Panc1 (cell line): ENCODE measurements at regions not wholly inside any gene's neighbourhood (a gene's known extent, or its start where the extent isn't known, plus 50 kb on each side); places are given as distances from the start of the nearest gene placed in this dataset.

Experiments used
- SIN3A ChIP-seq: IDR thresholded peaks from 2 replicates; pipeline ENCODE4 v1.6.1; 2012; ENCODE audit warnings: low read depth, mild to moderate bottlenecking, low read length, moderate library complexity, borderline replicate concordance; ENCODE audit not compliant: insufficient read depth
- TF ChIP-seq, protein P1 (sequence below): fragments of 450-650 bp; IDR thresholded peaks from 2 replicates; pipeline ENCODE4 v1.5.1; 2017; ENCODE audit warnings: mild to moderate bottlenecking

DNA sequence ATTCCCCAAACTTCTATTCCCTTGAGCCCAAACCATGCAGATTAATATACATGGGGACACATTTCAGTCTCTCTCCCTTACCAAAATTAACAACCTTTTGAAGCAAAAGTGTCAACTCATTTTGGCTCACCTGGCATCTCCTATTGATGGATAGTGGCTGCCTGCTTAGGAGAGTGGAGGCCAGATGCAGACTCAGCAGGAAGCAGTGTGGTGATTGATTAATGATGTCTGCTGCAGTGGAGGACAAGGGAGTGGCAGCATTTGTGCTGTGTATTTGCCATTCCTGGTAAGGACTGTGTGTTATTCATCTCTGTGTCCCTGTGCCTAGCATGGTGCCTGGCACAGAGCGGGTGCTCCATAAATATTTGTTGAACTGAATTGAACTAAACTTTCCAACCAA, 590.1 kb downstream of the RAB28 start:
- TF ChIP-seq, protein P1, sequence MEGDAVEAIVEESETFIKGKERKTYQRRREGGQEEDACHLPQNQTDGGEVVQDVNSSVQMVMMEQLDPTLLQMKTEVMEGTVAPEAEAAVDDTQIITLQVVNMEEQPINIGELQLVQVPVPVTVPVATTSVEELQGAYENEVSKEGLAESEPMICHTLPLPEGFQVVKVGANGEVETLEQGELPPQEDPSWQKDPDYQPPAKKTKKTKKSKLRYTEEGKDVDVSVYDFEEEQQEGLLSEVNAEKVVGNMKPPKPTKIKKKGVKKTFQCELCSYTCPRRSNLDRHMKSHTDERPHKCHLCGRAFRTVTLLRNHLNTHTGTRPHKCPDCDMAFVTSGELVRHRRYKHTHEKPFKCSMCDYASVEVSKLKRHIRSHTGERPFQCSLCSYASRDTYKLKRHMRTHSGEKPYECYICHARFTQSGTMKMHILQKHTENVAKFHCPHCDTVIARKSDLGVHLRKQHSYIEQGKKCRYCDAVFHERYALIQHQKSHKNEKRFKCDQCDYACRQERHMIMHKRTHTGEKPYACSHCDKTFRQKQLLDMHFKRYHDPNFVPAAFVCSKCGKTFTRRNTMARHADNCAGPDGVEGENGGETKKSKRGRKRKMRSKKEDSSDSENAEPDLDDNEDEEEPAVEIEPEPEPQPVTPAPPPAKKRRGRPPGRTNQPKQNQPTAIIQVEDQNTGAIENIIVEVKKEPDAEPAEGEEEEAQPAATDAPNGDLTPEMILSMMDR: no peak
- TF ChIP-seq SIN3A: no peak
